PFSK-1 (cell line): ENCODE measurements at regions not wholly inside any gene's neighbourhood (a gene's known extent, or its start where the extent isn't known, plus 50 kb on each side); places are given as distances from the start of the nearest gene placed in this dataset.

Experiments used
- FOXP2 ChIP-seq: optimal IDR thresholded peaks from 2 replicates; pipeline ENCODE3; 2011; ENCODE audit warnings: borderline replicate concordance, control low read depth, inconsistent platforms; ENCODE audit not compliant: insufficient read depth; ENCODE audit errors: extremely low read length, extremely low read depth
- POLR2AphosphoS5 ChIP-seq: IDR thresholded peaks from 2 replicates; pipeline ENCODE4 v1.6.1; 2012; ENCODE audit warnings: low read depth, mild to moderate bottlenecking, control low read depth, low read length, moderate library complexity
- TAF1 ChIP-seq: IDR thresholded peaks from 2 replicates; pipeline ENCODE4 v1.6.1; 2012; ENCODE audit warnings: low read length, control low read depth, borderline replicate concordance; ENCODE audit not compliant: insufficient read depth

DNA sequence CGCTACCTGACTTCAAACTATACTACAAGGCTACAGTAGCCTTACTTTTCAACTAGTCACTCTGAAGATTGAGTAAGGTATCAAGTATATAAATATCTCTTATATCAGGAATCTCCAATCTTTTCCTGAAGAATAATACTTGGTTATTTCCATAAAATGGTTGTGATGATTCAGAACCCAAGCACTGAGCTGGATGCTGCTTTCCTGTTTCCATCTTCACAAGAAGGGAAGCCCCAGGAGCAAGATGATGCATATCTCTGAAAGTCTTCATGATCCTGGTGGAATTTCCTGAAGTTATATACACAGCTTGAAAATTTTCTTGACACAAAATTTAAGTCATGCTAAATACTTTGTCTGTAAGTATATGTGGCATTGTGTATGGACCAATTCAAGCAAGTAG is 243.9 kb upstream of the TANK start:
- no peak for TF ChIP-seq TAF1
- no peak for TF ChIP-seq FOXP2
- TF ChIP-seq POLR2AphosphoS5: no peak
